HG02852 (cell line): ENCODE measurements at regions not wholly inside any gene's neighbourhood (a gene's known extent, or its start where the extent isn't known, plus 50 kb on each side); places are given as distances from the start of the nearest gene placed in this dataset.

Experiments used
- ATAC-seq: cut with Tn5 transposase; IDR thresholded peaks from one replicate; pipeline ENCODE4 v1.9.1; 2021; ENCODE audit warnings: mild to moderate bottlenecking, moderate library complexity; ENCODE audit not compliant: unreplicated experiment

GRCh38 chr1:181423301-181423918 is 59.9 kb upstream of the CACNA1E start:
- ATAC-seq, result no peak

GRCh38 chr1:181424786-181425403 is 58.4 kb upstream of the CACNA1E start:
- ATAC-seq, result no peak

- no peak for ATAC-seq
Observed at GRCh38 chr1:181425566-181425965, 57.8 kb upstream of the CACNA1E start.

- peak; percentile 30 for ATAC-seq
Observed at GRCh38 chr1:181429462-181429861, 53.9 kb upstream of the CACNA1E start.

- ATAC-seq, result peak; percentile 81
Observed at GRCh38 chr1:181430015-181430885, 53.1 kb upstream of the CACNA1E start.
